GM12878 (cell line): ENCODE measurements at regions not wholly inside any gene's neighbourhood (a gene's known extent, or its start where the extent isn't known, plus 50 kb on each side); places are given as distances from the start of the nearest gene placed in this dataset.

Source experiments
- ATAC-seq: fragments of 200-7000 bp; cut with Tn5 transposase; 3 replicates; pipeline ENCODE4 v1.9.1; 2020; ENCODE audit warnings: mild to moderate bottlenecking, moderate library complexity
- BruUV-seq: library from RNA; stranded (reverse); fragments of 400-500 nt; replicated peaks from 2 replicates; lab custom pipeline; 2021; lab: Mats Ljungman, UMichigan
- CTCF ChIA-PET: fragments of 300-600 bp; sonication (Branson Sonifier 250); formaldehyde crosslinking; extraction: SDS; loops from one replicate; lab custom pipeline; 2021; ENCODE audit warnings: inconsistent platforms; lab: Yijun Ruan, JAX
- POLR2A ChIA-PET: fragments of 350-600 bp; formaldehyde crosslinking; extraction: SDS; loops from one replicate; lab custom pipeline; 2021; ENCODE audit warnings: inconsistent platforms; lab: Charles Lee
- RAD21 ChIA-PET: fragments of 300-600 bp; sonication (Branson Sonifier 250); formaldehyde crosslinking; loops from one replicate; lab custom pipeline; 2023; ENCODE audit warnings: antibody characterized with exemption; ENCODE audit not compliant: unreplicated experiment; lab: Charles Lee
- SMC1A ChIA-PET: fragments of 300-600 bp; sonication (Branson Sonifier 250); formaldehyde crosslinking; loops from one replicate; lab custom pipeline; 2023; ENCODE audit not compliant: unreplicated experiment, uncharacterized antibody; lab: Charles Lee
- DNase-seq: peaks from one replicate; pipeline ENCODE4 v3.0.0-alpha.2; 2011; ENCODE audit warnings: low read depth, low spot score
- FAIRE-seq: peaks from 3 replicates; lab custom pipeline; 2011; peaks lifted over from hg19 to GRCh38; lab: Jason Lieb, UNC
- H2AFZ ChIP-seq: 2 replicates; pipeline ENCODE4 v1.6.0; 2011; ENCODE audit warnings: low read depth, low read length, control low read depth; ENCODE audit not compliant: control insufficient read depth
- H3K27ac ChIP-seq: 2 replicates; pipeline ENCODE4 v1.5.1; 2011; ENCODE audit warnings: control low read depth; ENCODE audit not compliant: control insufficient read depth, insufficient read depth
- H3K27me3 ChIP-seq, 2 experiments: replicated peaks in 1 of 2; 2 replicates each; pipeline versions ENCODE4 v1.6.0 to v1.6.1; 2011; ENCODE audit warnings: low read length in 1 of 2; ENCODE audit not compliant: control insufficient read depth in 2 of 2, insufficient read depth in 2 of 2
- H3K36me3 ChIP-seq, 2 experiments: 2 replicates each; pipeline ENCODE4 v1.5.1; 2011; ENCODE audit warnings: low read length in 1 of 2; ENCODE audit not compliant: control insufficient read depth in 2 of 2, insufficient read depth in 2 of 2
- H3K4me1 ChIP-seq: 2 replicates; pipeline ENCODE4 v1.6.1; 2011; ENCODE audit warnings: mild to moderate bottlenecking, low read length, moderate library complexity, mixed read lengths; ENCODE audit not compliant: control insufficient read depth, insufficient read depth
- H3K4me2 ChIP-seq: 2 replicates; pipeline ENCODE4 v1.6.0; 2011; ENCODE audit warnings: control low read depth; ENCODE audit not compliant: control insufficient read depth, insufficient read depth
- H3K4me3 ChIP-seq: fragments of 200-600 bp; sonication (generic); 2 replicates; pipeline ENCODE4 v1.5.1; 2016
- H3K79me2 ChIP-seq: 2 replicates; pipeline ENCODE4 v1.6.0; 2011; ENCODE audit warnings: low read length; ENCODE audit not compliant: control insufficient read depth, insufficient read depth
- H3K9ac ChIP-seq: 2 replicates; pipeline ENCODE4 v1.8.0; 2011; ENCODE audit warnings: low read length, control low read depth, mixed read lengths; ENCODE audit not compliant: control insufficient read depth, insufficient read depth
- H3K9me3 ChIP-seq: replicated peaks from 3 replicates; pipeline ENCODE4 v1.5.1; 2011; ENCODE audit warnings: mild to moderate bottlenecking, low read length; ENCODE audit not compliant: control insufficient read depth, insufficient read depth
- H4K20me1 ChIP-seq: 2 replicates; pipeline ENCODE4 v1.6.0; 2011; ENCODE audit not compliant: control insufficient read depth, insufficient read depth
- HDAC2 ChIP-seq: fragments of 200-600 bp; sonication (generic); IDR thresholded peaks from 2 replicates; pipeline ENCODE4 v1.6.1; 2017
- KAT2A ChIP-seq: conservative IDR thresholded peaks from 2 replicates; pipeline ENCODE4 v1.6.1; 2011; ENCODE audit warnings: low read depth, low read length; ENCODE audit not compliant: control insufficient read depth
- MYB ChIP-seq: fragments of 150-350 bp; IDR thresholded peaks from 2 replicates; pipeline ENCODE4 v1.6.1; 2014; ENCODE audit warnings: mild to moderate bottlenecking, low read depth, low read length, borderline replicate concordance
- NFYA ChIP-seq: IDR thresholded peaks from 2 replicates; pipeline ENCODE4 v1.6.1; 2011; ENCODE audit warnings: low read depth, mild to moderate bottlenecking, low read length, improper control_type of control experiment, borderline replicate concordance
- RAD21 ChIP-seq: IDR thresholded peaks from 2 replicates; pipeline ENCODE4 v1.6.1; 2011; ENCODE audit warnings: mild to moderate bottlenecking, low read depth, low read length, moderate library complexity; ENCODE audit not compliant: insufficient read depth
- SMAD1 ChIP-seq: fragments of 450-650 bp; IDR thresholded peaks from 2 replicates; pipeline ENCODE4 v1.6.1; 2018; ENCODE audit warnings: mild to moderate bottlenecking, low read depth; ENCODE audit not compliant: partially characterized antibody
- SREBF1 ChIP-seq: IDR thresholded peaks from 2 replicates; pipeline ENCODE4 v1.6.1; 2012; ENCODE audit warnings: mild to moderate bottlenecking, low read length
- ZZZ3 ChIP-seq: IDR thresholded peaks from 2 replicates; pipeline ENCODE4 v1.6.1; 2011; ENCODE audit warnings: low read depth; ENCODE audit not compliant: control insufficient read depth, insufficient read length
- in situ Hi-C: fragments of 300-500 bp; cut with MboI; formaldehyde crosslinking; loops from 9 replicates; pipeline ENCODE4 v1.14.3; 2018; ENCODE audit warnings: mixed read lengths
- intact Hi-C: fragments of 100-400 bp; cut with micrococcal nuclease; formaldehyde crosslinking; loops from one replicate; pipeline ENCODE4 v1.14.2; 2022; ENCODE audit not compliant: unreplicated experiment
- TF ChIP-seq, protein P1 (sequence below), 3 experiments: IDR thresholded peaks in 2 of 3; conservative IDR thresholded peaks in 1 of 3; 2 replicates each; pipeline ENCODE4 v1.5.1; 2011; ENCODE audit warnings: low read depth in 3 of 3, low read length in 3 of 3, mild to moderate bottlenecking in 3 of 3, control low read depth in 2 of 3, moderate library complexity in 2 of 3, inconsistent platforms in 1 of 3, mixed read lengths in 1 of 3; ENCODE audit not compliant: control insufficient read depth in 2 of 3, insufficient read depth in 1 of 3; ENCODE audit errors: extremely low read depth in 1 of 3

- Histone ChIP-seq H3K9me3 (no peaks in the 10 kb centered on the region; the same call in 2 of the 3 replicates), H3K4me3 (no peak overlapping the region), H3K79me2 (no peaks in the 10 kb centered on the region), H3K36me3 (no peaks in the 10 kb centered on the region), H3K27ac (no peak overlapping the region), H3K4me2 (no peak overlapping the region), H3K4me1 (no peaks in the 10 kb centered on the region), H4K20me1 (no peaks in the 10 kb centered on the region), H2AFZ (no peak overlapping the region), H3K27me3 (no peaks in the 10 kb centered on the region), H3K9ac (no peak overlapping the region)
- in situ Hi-C loops (no loop called here), intact Hi-C loops (loop anchor here (5.0 kb wide), 1 partner anchor 147 kb away; no protein-coding TSS in a partner anchor)
- ChIA-PET POLR2A (no interaction called here), CTCF (interaction anchor here (1.8 kb wide), 1 partner anchor 146 kb away, joined by 3 read pairs; no protein-coding TSS in a partner anchor), SMC1A (interaction anchor here (1.1 to 5.6 kb wide), 4 partner anchors 9 to 95 kb away, joined by 3 to 19 read pairs (median 3); no protein-coding TSS in a partner anchor), RAD21 (no interaction called here)
- FAIRE-seq = no peak
- TF ChIP-seq NFYA (no peak), MYB (no peak)
- BruUV-seq = no TSS peak
- ATAC-seq = no peak
- DNase-seq = no peak
Measured at GRCh38 chr3:18704326-18704725, 279.2 kb upstream of the SATB1 start.

- H3K79me2 ChIP-seq = no peaks in the 10 kb centered on the region
- DNase-seq = no peak
- in situ Hi-C loops (no loop called here), intact Hi-C loops (loop anchor here (5.0 kb wide), 1 partner anchor 146 kb away; no protein-coding TSS in a partner anchor)
- no peaks in the 10 kb centered on the region for H4K20me1 ChIP-seq
- H3K36me3 ChIP-seq = no peaks in the 10 kb centered on the region
- no peak overlapping the region for H3K9ac ChIP-seq
- H3K4me2 ChIP-seq = no peak overlapping the region
- H3K9me3 ChIP-seq = no peaks in the 10 kb centered on the region; the same call in 2 of the 3 replicates
- no peaks in the 10 kb centered on the region for H3K4me1 ChIP-seq
- no peaks in the 10 kb centered on the region for H3K27me3 ChIP-seq
- POLR2A ChIA-PET = no interaction called here
- no peak for TF ChIP-seq KAT2A
- no peak for TF ChIP-seq HDAC2
- TF ChIP-seq ZZZ3 = no peak
- TF ChIP-seq, protein P1, sequence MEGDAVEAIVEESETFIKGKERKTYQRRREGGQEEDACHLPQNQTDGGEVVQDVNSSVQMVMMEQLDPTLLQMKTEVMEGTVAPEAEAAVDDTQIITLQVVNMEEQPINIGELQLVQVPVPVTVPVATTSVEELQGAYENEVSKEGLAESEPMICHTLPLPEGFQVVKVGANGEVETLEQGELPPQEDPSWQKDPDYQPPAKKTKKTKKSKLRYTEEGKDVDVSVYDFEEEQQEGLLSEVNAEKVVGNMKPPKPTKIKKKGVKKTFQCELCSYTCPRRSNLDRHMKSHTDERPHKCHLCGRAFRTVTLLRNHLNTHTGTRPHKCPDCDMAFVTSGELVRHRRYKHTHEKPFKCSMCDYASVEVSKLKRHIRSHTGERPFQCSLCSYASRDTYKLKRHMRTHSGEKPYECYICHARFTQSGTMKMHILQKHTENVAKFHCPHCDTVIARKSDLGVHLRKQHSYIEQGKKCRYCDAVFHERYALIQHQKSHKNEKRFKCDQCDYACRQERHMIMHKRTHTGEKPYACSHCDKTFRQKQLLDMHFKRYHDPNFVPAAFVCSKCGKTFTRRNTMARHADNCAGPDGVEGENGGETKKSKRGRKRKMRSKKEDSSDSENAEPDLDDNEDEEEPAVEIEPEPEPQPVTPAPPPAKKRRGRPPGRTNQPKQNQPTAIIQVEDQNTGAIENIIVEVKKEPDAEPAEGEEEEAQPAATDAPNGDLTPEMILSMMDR (IDR thresholded peaks at IDR 0.05 in 2 of 3, conservative IDR thresholded peaks at IDR 0.05 in 1 of 3; ENCODE audit: control insufficient read depth in 2 of 3, extremely low read depth in 1 of 3, insufficient read depth in 1 of 3, low read depth in 3 of 3, low read length in 3 of 3) = peak in 1 of 3 experiments; percentile 6; a peak in 1 of 6 replicates
- 0 out of 2 replicates have a peak, but pooled peaks have one; percentile 27 for TF ChIP-seq RAD21
- TF ChIP-seq SREBF1 = no peak
- TF ChIP-seq SMAD1 = no peak
- H3K27ac ChIP-seq = no peak overlapping the region
- no TSS peak for BruUV-seq
- no peak overlapping the region for H3K4me3 ChIP-seq
- SMC1A ChIA-PET = interaction anchor here (1.2 to 5.6 kb wide), 3 partner anchors 9 to 50 kb away, joined by 3 to 19 read pairs (median 3); no protein-coding TSS in a partner anchor
- RAD21 ChIA-PET = no interaction called here
- no peak for FAIRE-seq
- CTCF ChIA-PET = interaction anchor here (1.8 kb wide), 1 partner anchor 145 kb away, joined by 3 read pairs; no protein-coding TSS in a partner anchor
- ATAC-seq = no peak
- no peak overlapping the region for H2AFZ ChIP-seq
Measured at GRCh38 chr3:18703798-18704197, 278.7 kb upstream of the SATB1 start.
